GM23338 (cell line): ENCODE measurements at regions not wholly inside any gene's neighbourhood (a gene's known extent, or its start where the extent isn't known, plus 50 kb on each side); places are given as distances from the start of the nearest gene placed in this dataset.

Source experiments
- ATAC-seq: fragments of 200-7000 bp; cut with Tn5 transposase; 3 replicates; pipeline ENCODE4 v1.9.1; 2020
- DNase-seq: peaks from one replicate; pipeline ENCODE4 v3.0.0-alpha.2; 2015; ENCODE audit warnings: low spot score
- H2AFZ ChIP-seq: fragments of 200-600 bp; sonication (generic); 2 replicates; pipeline ENCODE4 v1.8.0; 2016; ENCODE audit warnings: antibody characterized with exemption, mild to moderate bottlenecking, moderate library complexity
- H3F3A ChIP-seq: fragments of 200-600 bp; sonication (generic); replicated peaks from 2 replicates; pipeline ENCODE4 v1.8.0; 2017; ENCODE audit warnings: antibody characterized with exemption, mixed run types, low read depth
- H3K27ac ChIP-seq: fragments of 200-600 bp; sonication (generic); 2 replicates; pipeline ENCODE4 v1.6.1; 2016; ENCODE audit warnings: low read depth
- H3K27me3 ChIP-seq: fragments of 200-600 bp; sonication (generic); 2 replicates; pipeline ENCODE4 v1.8.0; 2016; ENCODE audit warnings: mild to moderate bottlenecking, mixed run types, moderate library complexity; ENCODE audit not compliant: insufficient read depth
- H3K36me3 ChIP-seq: fragments of 200-600 bp; sonication (generic); 2 replicates; pipeline ENCODE4 v1.8.0; 2016; ENCODE audit warnings: mild to moderate bottlenecking; ENCODE audit not compliant: insufficient read depth
- H3K4me1 ChIP-seq: fragments of 200-600 bp; sonication (generic); 2 replicates; pipeline ENCODE4 v1.8.0; 2016; ENCODE audit warnings: mild to moderate bottlenecking, moderate library complexity; ENCODE audit not compliant: insufficient read depth
- H3K4me2 ChIP-seq: fragments of 200-600 bp; sonication (generic); 2 replicates; pipeline ENCODE4 v1.7.1; 2017; ENCODE audit warnings: mixed run types
- H3K4me3 ChIP-seq: fragments of 200-600 bp; sonication (generic); 2 replicates; pipeline ENCODE4 v1.6.1; 2016; ENCODE audit warnings: mixed run types
- H3K79me2 ChIP-seq: fragments of 200-600 bp; sonication (generic); replicated peaks from 2 replicates; pipeline ENCODE4 v1.8.0; 2017; ENCODE audit warnings: mild to moderate bottlenecking; ENCODE audit not compliant: insufficient read depth
- H3K9me2 ChIP-seq: fragments of 200-600 bp; sonication (generic); 2 replicates; pipeline ENCODE4 v1.8.0; 2017; ENCODE audit not compliant: insufficient read depth
- H4K20me1 ChIP-seq: fragments of 200-600 bp; sonication (generic); replicated peaks from 2 replicates; pipeline ENCODE4 v1.8.0; 2017; ENCODE audit warnings: mild to moderate bottlenecking; ENCODE audit not compliant: insufficient read depth
- H3K27ac Mint-ChIP-seq: 2 replicates; pipeline ENCODE4 v1.8.0; 2020; ENCODE audit warnings: inconsistent platforms, mild to moderate bottlenecking, moderate library complexity, mixed read lengths
- H3K27me3 Mint-ChIP-seq: 3 replicates; pipeline ENCODE4 v1.8.0; 2022; ENCODE audit warnings: low read depth, mild to moderate bottlenecking, moderate library complexity, mixed read lengths, inconsistent platforms; ENCODE audit not compliant: insufficient read depth, poor library complexity
- H3K36me3 Mint-ChIP-seq: 3 replicates; pipeline ENCODE4 v1.8.0; 2021; ENCODE audit warnings: low read depth, mild to moderate bottlenecking, inconsistent platforms, moderate library complexity, mixed read lengths
- H3K4me1 Mint-ChIP-seq: 3 replicates; pipeline ENCODE4 v1.8.0; 2020; ENCODE audit warnings: mild to moderate bottlenecking, inconsistent platforms, mixed read lengths
- H3K4me3 Mint-ChIP-seq: 3 replicates; pipeline ENCODE4 v1.8.0; 2021; ENCODE audit warnings: moderate library complexity, mild to moderate bottlenecking, inconsistent platforms, mixed read lengths
- H3K9me3 Mint-ChIP-seq: 3 replicates; pipeline ENCODE4 v1.8.0; 2020; ENCODE audit warnings: moderate library complexity, mild to moderate bottlenecking, inconsistent platforms, mixed read lengths
- CREB1 ChIP-seq: fragments of 250-450 bp; sonication (Bioruptor Pico); IDR thresholded peaks from 2 replicates; pipeline ENCODE4 v1.5.0; 2020; ENCODE audit warnings: low read depth, mild to moderate bottlenecking, moderate library complexity
- EZH2 ChIP-seq: fragments of 200-600 bp; sonication (generic); IDR thresholded peaks from one replicate; pipeline ENCODE4 v1.8.0; 2017; ENCODE audit warnings: antibody characterized with exemption, mild to moderate bottlenecking, low read depth; ENCODE audit not compliant: unreplicated experiment
- EZH2phosphoT487 ChIP-seq: fragments of 200-600 bp; sonication (generic); IDR thresholded peaks from one replicate; pipeline ENCODE4 v1.8.1; 2018; ENCODE audit warnings: antibody characterized with exemption; ENCODE audit not compliant: unreplicated experiment
- JUNB ChIP-seq: IDR thresholded peaks from one replicate; pipeline ENCODE4 v1.6.1; 2016; ENCODE audit warnings: antibody characterized with exemption; ENCODE audit not compliant: unreplicated experiment
- NANOG ChIP-seq: IDR thresholded peaks from 2 replicates; pipeline ENCODE4 v1.6.1; 2016; ENCODE audit warnings: antibody characterized with exemption, borderline replicate concordance
- POLR2AphosphoS5 ChIP-seq: IDR thresholded peaks from 2 replicates; pipeline ENCODE4 v1.6.1; 2016; ENCODE audit warnings: antibody characterized with exemption, low read depth
- STAT1 ChIP-seq: IDR thresholded peaks from one replicate; pipeline ENCODE4 v1.6.1; 2016; ENCODE audit warnings: antibody characterized with exemption; ENCODE audit not compliant: unreplicated experiment
- ZNF114 ChIP-seq: fragments of 250-450 bp; sonication (Bioruptor Pico); IDR thresholded peaks from 2 replicates; pipeline ENCODE4 v1.5.0; 2020; ENCODE audit warnings: mild to moderate bottlenecking, moderate library complexity
- ZNF331 ChIP-seq: fragments of 250-450 bp; sonication (Bioruptor Pico); IDR thresholded peaks from 2 replicates; pipeline ENCODE4 v1.5.0; 2020; ENCODE audit warnings: low read depth, mild to moderate bottlenecking, moderate library complexity
- ZNF462 ChIP-seq: fragments of 250-450 bp; sonication (Bioruptor Pico); IDR thresholded peaks from 2 replicates; pipeline ENCODE4 v1.5.0; 2020; ENCODE audit warnings: mild to moderate bottlenecking, moderate library complexity
- TF ChIP-seq, protein P1 (sequence below): IDR thresholded peaks from 2 replicates; pipeline ENCODE4 v1.6.1; 2016; ENCODE audit warnings: antibody characterized with exemption
- TF ChIP-seq, protein P2 (sequence below), 2 experiments: fragments of 200-600 bp in 1 of 2; sonication (generic) in 1 of 2; conservative IDR thresholded peaks; 2 replicates each; pipeline versions ENCODE4 v1.5.1 to v1.6.1; 2016 to 2017; ENCODE audit warnings: antibody characterized with exemption in 2 of 2, low read depth in 2 of 2, mild to moderate bottlenecking in 2 of 2, moderate library complexity in 1 of 2

- Histone ChIP-seq H3K4me3 (no peak overlapping the region), H3K4me1 (peaks cover 6% of the 10 kb centered on the region; the same call in 1 of the 2 replicates), H3K27ac (no peak overlapping the region), H3K36me3 (no peaks in the 10 kb centered on the region), H3K4me2 (no peak overlapping the region), H4K20me1 (no peaks in the 10 kb centered on the region), H2AFZ (no peak overlapping the region), H3K27me3 (peaks cover 5% of the 10 kb centered on the region; the same call in 1 of the 2 replicates), H3K79me2 (no peaks in the 10 kb centered on the region), H3F3A (no peaks in the 10 kb centered on the region), H3K9me2 (no peaks in the 10 kb centered on the region)
- no peak for DNase-seq
- peaks cover 22% of the 10 kb centered on the region for H3K27me3 Mint-ChIP-seq
- no peak for ATAC-seq
- H3K36me3 Mint-ChIP-seq = peaks cover 10% of the 10 kb centered on the region
- H3K27ac Mint-ChIP-seq = no peak overlapping the region
- TF ChIP-seq JUNB = no peak
- no peak for TF ChIP-seq ZNF331 (CRISPR knock-in tag)
- TF ChIP-seq, protein P1, sequence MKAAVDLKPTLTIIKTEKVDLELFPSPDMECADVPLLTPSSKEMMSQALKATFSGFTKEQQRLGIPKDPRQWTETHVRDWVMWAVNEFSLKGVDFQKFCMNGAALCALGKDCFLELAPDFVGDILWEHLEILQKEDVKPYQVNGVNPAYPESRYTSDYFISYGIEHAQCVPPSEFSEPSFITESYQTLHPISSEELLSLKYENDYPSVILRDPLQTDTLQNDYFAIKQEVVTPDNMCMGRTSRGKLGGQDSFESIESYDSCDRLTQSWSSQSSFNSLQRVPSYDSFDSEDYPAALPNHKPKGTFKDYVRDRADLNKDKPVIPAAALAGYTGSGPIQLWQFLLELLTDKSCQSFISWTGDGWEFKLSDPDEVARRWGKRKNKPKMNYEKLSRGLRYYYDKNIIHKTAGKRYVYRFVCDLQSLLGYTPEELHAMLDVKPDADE = no peak
- no peak for TF ChIP-seq POLR2AphosphoS5
- TF ChIP-seq STAT1 = no peak
- TF ChIP-seq EZH2phosphoT487 = no peak
- no peak for TF ChIP-seq CREB1 (CRISPR knock-in tag)
- TF ChIP-seq, protein P2, sequence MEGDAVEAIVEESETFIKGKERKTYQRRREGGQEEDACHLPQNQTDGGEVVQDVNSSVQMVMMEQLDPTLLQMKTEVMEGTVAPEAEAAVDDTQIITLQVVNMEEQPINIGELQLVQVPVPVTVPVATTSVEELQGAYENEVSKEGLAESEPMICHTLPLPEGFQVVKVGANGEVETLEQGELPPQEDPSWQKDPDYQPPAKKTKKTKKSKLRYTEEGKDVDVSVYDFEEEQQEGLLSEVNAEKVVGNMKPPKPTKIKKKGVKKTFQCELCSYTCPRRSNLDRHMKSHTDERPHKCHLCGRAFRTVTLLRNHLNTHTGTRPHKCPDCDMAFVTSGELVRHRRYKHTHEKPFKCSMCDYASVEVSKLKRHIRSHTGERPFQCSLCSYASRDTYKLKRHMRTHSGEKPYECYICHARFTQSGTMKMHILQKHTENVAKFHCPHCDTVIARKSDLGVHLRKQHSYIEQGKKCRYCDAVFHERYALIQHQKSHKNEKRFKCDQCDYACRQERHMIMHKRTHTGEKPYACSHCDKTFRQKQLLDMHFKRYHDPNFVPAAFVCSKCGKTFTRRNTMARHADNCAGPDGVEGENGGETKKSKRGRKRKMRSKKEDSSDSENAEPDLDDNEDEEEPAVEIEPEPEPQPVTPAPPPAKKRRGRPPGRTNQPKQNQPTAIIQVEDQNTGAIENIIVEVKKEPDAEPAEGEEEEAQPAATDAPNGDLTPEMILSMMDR (conservative IDR thresholded peaks at IDR 0.05; ENCODE audit: low read depth in 2 of 2) = no peak
- no peak for TF ChIP-seq EZH2
- no peak for TF ChIP-seq NANOG
- no peak for TF ChIP-seq ZNF114
- H3K4me1 Mint-ChIP-seq = peaks cover 12% of the 10 kb centered on the region
- H3K4me3 Mint-ChIP-seq = no peak overlapping the region
- H3K9me3 Mint-ChIP-seq = peaks cover 22% of the 10 kb centered on the region
Measured at GRCh38 chr2:9790702-9791225, 52.5 kb upstream of the TAF1B start.

DNA sequence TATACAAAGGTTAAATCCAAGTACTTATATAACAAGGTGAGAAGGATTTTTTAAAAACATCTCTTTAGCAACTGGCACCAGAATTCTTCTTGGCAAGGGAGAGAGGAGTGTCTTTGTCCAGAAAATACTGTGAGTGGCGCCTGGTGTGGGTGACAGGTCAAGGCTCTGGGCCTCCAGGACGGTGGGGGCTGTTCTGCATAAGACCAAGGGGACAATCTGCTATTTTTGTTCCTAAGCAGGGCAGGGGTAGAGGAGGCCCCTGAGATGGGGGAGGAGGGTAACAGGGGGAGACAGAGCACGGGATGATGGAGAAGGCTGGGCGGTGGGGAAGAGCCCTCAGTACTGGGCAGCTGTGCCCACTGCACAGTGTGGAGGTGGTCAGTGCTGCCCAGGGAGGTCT, 51.6 kb upstream of the TAF1B start:
- H3K27me3 ChIP-seq = peaks cover 5% of the 10 kb centered on the region; the same call in 1 of the 2 replicates
- H2AFZ ChIP-seq = no peak overlapping the region
- H3K9me3 Mint-ChIP-seq = peaks cover 22% of the 10 kb centered on the region
- DNase-seq (no peak), ATAC-seq (no peak)
- H3F3A ChIP-seq = no peaks in the 10 kb centered on the region
- H3K4me2 ChIP-seq = no peak overlapping the region
- H3K9me2 ChIP-seq = no peaks in the 10 kb centered on the region
- H4K20me1 ChIP-seq = no peaks in the 10 kb centered on the region
- H3K4me1 Mint-ChIP-seq = peaks cover 18% of the 10 kb centered on the region
- no peak overlapping the region for H3K27ac Mint-ChIP-seq
- no peaks in the 10 kb centered on the region for H3K36me3 ChIP-seq
- no peak overlapping the region for H3K4me3 ChIP-seq
- peaks cover 6% of the 10 kb centered on the region; the same call in 1 of the 2 replicates for H3K4me1 ChIP-seq
- H3K79me2 ChIP-seq = no peaks in the 10 kb centered on the region
- H3K27ac ChIP-seq = no peak overlapping the region
- peaks cover 10% of the 10 kb centered on the region for H3K36me3 Mint-ChIP-seq
- H3K4me3 Mint-ChIP-seq = no peak overlapping the region
- peaks cover 19% of the 10 kb centered on the region for H3K27me3 Mint-ChIP-seq
- no peak for TF ChIP-seq ZNF331 (CRISPR knock-in tag)
- no peak for TF ChIP-seq CREB1 (CRISPR knock-in tag)
- TF ChIP-seq ZNF462 = no peak
